Kidney (tissue), 13 donors: ENCODE measurements at regions not wholly inside any gene's neighbourhood (a gene's known extent, or its start where the extent isn't known, plus 50 kb on each side); places are given as distances from the start of the nearest gene placed in this dataset.
"Not testable (repeated sequence)": the region's sequence is repeated elsewhere in the genome, so short reads cannot be mapped to it uniquely, and the experiment has no call there.

ENCODE experiments used
- DNase-seq, 5 donors: peaks; one replicate each; pipeline ENCODE4 v3.0.0-alpha.2; 2013 to 2020
- FAIRE-seq: peaks from 2 replicates; lab custom pipeline; 2012; peaks lifted over from hg19 to GRCh38; lab: Jason Lieb, UNC
- H3K27ac ChIP-seq, 2 donors: one replicate each; pipeline ENCODE4 v1.7.0; 2013; ENCODE audit warnings: low read depth in 2 of 2, low read length in 2 of 2, inconsistent platforms in 1 of 2
- H3K27me3 ChIP-seq: one replicate; pipeline ENCODE4 v1.7.1; 2013; ENCODE audit warnings: low read length, inconsistent platforms; ENCODE audit not compliant: control insufficient read depth, insufficient read depth
- H3K36me3 ChIP-seq, 3 donors: one replicate each; pipeline versions ENCODE4 v1.7.0 to v1.7.1; 2013; ENCODE audit warnings: low read length in 3 of 3, control low read depth in 1 of 3, inconsistent platforms in 1 of 3; ENCODE audit not compliant: insufficient read depth in 3 of 3, control insufficient read depth in 2 of 3
- H3K4me1 ChIP-seq, 3 donors: one replicate each; pipeline versions ENCODE4 v1.7.0 to v1.7.1; 2013; ENCODE audit warnings: low read length in 3 of 3, inconsistent platforms in 1 of 3, low read depth in 1 of 3; ENCODE audit not compliant: control insufficient read depth in 2 of 3, insufficient read depth in 2 of 3
- H3K4me3 ChIP-seq, 3 donors: one replicate each; pipeline versions ENCODE4 v1.7.0 to v1.8.1; 2013; ENCODE audit warnings: low read length in 3 of 3, control low read depth in 1 of 3, inconsistent platforms in 1 of 3
- H3K9ac ChIP-seq, 3 donors: one replicate each; pipeline versions ENCODE4 v1.7.0 to v1.7.1; 2013; ENCODE audit warnings: low read length in 3 of 3, control low read depth in 1 of 3, inconsistent platforms in 1 of 3
- H3K9me3 ChIP-seq, 3 donors: one replicate each; pipeline versions ENCODE4 v1.7.0 to v1.7.1; 2013; ENCODE audit warnings: low read length in 3 of 3, control low read depth in 1 of 3, inconsistent platforms in 1 of 3; ENCODE audit not compliant: control insufficient read depth in 2 of 3, insufficient read depth in 1 of 3
- intact Hi-C: fragments of 100-400 bp; cut with DNase I; formaldehyde crosslinking; loops from one replicate; pipeline ENCODE4 v1.11.1; 2022
- TF ChIP-seq, protein P1 (sequence below): IDR thresholded peaks from 3 replicates; pipeline ENCODE4 v1.5.1; 2012; ENCODE audit warnings: mild to moderate bottlenecking, moderate library complexity, borderline replicate concordance; ENCODE audit not compliant: insufficient read depth; ENCODE audit errors: extremely low read depth
- donor health status: control.
- donor health status: control.
- donor health status: control.
- donor health status: control.
- donor health status: control.
- donor health status: DM: yes; HTN: yes; CAD: no.
- donor health status: Normal renal cell carcinoma (clear cell type).

GRCh38 chr3:194908496-194908895, 222.8 kb downstream of the FAM43A start:
- H3K36me3 ChIP-seq = no peaks in the 10 kb centered on the region
- intact Hi-C loops = no loop called here
- H3K27me3 ChIP-seq = no peaks in the 10 kb centered on the region
- H3K4me3 ChIP-seq = no peak overlapping the region
- no peak overlapping the region for H3K27ac ChIP-seq
- H3K9me3 ChIP-seq = no peaks in the 10 kb centered on the region
- DNase-seq (no peak), FAIRE-seq (no peak)
- TF ChIP-seq, protein P1, sequence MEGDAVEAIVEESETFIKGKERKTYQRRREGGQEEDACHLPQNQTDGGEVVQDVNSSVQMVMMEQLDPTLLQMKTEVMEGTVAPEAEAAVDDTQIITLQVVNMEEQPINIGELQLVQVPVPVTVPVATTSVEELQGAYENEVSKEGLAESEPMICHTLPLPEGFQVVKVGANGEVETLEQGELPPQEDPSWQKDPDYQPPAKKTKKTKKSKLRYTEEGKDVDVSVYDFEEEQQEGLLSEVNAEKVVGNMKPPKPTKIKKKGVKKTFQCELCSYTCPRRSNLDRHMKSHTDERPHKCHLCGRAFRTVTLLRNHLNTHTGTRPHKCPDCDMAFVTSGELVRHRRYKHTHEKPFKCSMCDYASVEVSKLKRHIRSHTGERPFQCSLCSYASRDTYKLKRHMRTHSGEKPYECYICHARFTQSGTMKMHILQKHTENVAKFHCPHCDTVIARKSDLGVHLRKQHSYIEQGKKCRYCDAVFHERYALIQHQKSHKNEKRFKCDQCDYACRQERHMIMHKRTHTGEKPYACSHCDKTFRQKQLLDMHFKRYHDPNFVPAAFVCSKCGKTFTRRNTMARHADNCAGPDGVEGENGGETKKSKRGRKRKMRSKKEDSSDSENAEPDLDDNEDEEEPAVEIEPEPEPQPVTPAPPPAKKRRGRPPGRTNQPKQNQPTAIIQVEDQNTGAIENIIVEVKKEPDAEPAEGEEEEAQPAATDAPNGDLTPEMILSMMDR = no peak
- no peak overlapping the region for H3K9ac ChIP-seq
- H3K4me1 ChIP-seq = no peaks in the 10 kb centered on the region

GRCh38 chr3:194908972-194909371, 223.3 kb downstream of the FAM43A start:
- FAIRE-seq = no peak

GRCh38 chr3:194910414-194910984, 224.8 kb downstream of the FAM43A start:
- intact Hi-C loops = no loop called here
- FAIRE-seq (no peak), DNase-seq (no peak)
- Histone ChIP-seq H3K36me3 (no peaks in the 10 kb centered on the region), H3K9me3 (no peaks in the 10 kb centered on the region), H3K27me3 (no peaks in the 10 kb centered on the region), H3K9ac (no peak overlapping the region), H3K27ac (no peak overlapping the region), H3K4me3 (no peak overlapping the region), H3K4me1 (no peaks in the 10 kb centered on the region)
- TF ChIP-seq, protein P1 = no peak

More at GRCh38 chr3:194908972-194909371, 223.3 kb downstream of the FAM43A start:
- DNase-seq = no peak
- Histone ChIP-seq H3K9ac (no peak overlapping the region), H3K9me3 (no peaks in the 10 kb centered on the region), H3K4me3 (no peak overlapping the region), H3K27ac (no peak overlapping the region), H3K4me1 (no peaks in the 10 kb centered on the region), H3K27me3 (no peaks in the 10 kb centered on the region), H3K36me3 (no peaks in the 10 kb centered on the region)
- TF ChIP-seq, protein P1 = no peak
- intact Hi-C loops = no loop called here

- no peak for FAIRE-seq
- Histone ChIP-seq H3K27ac (no peak overlapping the region), H3K27me3 (no peaks in the 10 kb centered on the region), H3K36me3 (no peaks in the 10 kb centered on the region), H3K9ac (no peak overlapping the region), H3K4me1 (no peaks in the 10 kb centered on the region), H3K9me3 (no peaks in the 10 kb centered on the region), H3K4me3 (no peak overlapping the region)
- TF ChIP-seq, protein P1 = no peak
- no peak for DNase-seq
- intact Hi-C loops = no loop called here
Observed at GRCh38 chr3:194913316-194913715, 227.6 kb downstream of the FAM43A start.

- H3K9ac ChIP-seq, DNase-seq, H3K36me3 ChIP-seq, intact Hi-C loops, H3K27me3 ChIP-seq, H3K27ac ChIP-seq, FAIRE-seq, H3K9me3 ChIP-seq, H3K4me1 ChIP-seq, H3K4me3 ChIP-seq: not testable (repeated sequence)
Observed at GRCh38 chr3:194924889-194925288, 239.2 kb downstream of the FAM43A start.
